Gastroesophageal sphincter (tissue), 4 donors: ENCODE measurements at regions not wholly inside any gene's neighbourhood (a gene's known extent, or its start where the extent isn't known, plus 50 kb on each side); places are given as distances from the start of the nearest gene placed in this dataset.
"Not testable (repeated sequence)": the region's sequence is repeated elsewhere in the genome, so short reads cannot be mapped to it uniquely, and the experiment has no call there.

Experiments used
- ATAC-seq: fragments of 150-250 bp; one replicate; pipeline ENCODE4 v1.9.1; 2016; ENCODE audit warnings: mild to moderate bottlenecking, moderate library complexity
- H3K27ac ChIP-seq, 4 donors: fragments of 200-600 bp; sonication (generic) in 3 of 4; 1 replicate in 3 of 4; 2 replicates in 1 of 4; pipeline ENCODE4 v1.5.1; 2016 to 2019
- H3K27me3 ChIP-seq: fragments of 200-600 bp; sonication (generic); one replicate; pipeline ENCODE4 v1.5.1; 2019
- H3K36me3 ChIP-seq, 2 donors: fragments of 200-600 bp; sonication (generic); one replicate each; pipeline ENCODE4 v1.5.1; 2019; ENCODE audit warnings: control low read depth in 1 of 2
- H3K4me1 ChIP-seq, 3 donors: fragments of 200-600 bp; sonication (generic); 1 replicate in 2 of 3; 2 replicates in 1 of 3; pipeline ENCODE4 v1.5.1; 2016 to 2019; ENCODE audit warnings: control low read depth in 2 of 3
- H3K4me3 ChIP-seq, 2 donors: fragments of 200-600 bp; sonication (generic); one replicate each; pipeline ENCODE4 v1.5.1; 2019; ENCODE audit warnings: mild to moderate bottlenecking in 1 of 2, moderate library complexity in 1 of 2
- H3K9me3 ChIP-seq, 3 donors: fragments of 200-600 bp; sonication (generic); one replicate each; pipeline ENCODE4 v1.5.1; 2017 to 2019; ENCODE audit warnings: control low read depth in 2 of 3
- EP300 ChIP-seq: sonication (generic); formaldehyde crosslinking; IDR thresholded peaks from one replicate; pipeline ENCODE4 v1.6.1; 2017; ENCODE audit warnings: antibody characterized with exemption, mild to moderate bottlenecking
- POLR2A ChIP-seq, 2 donors: fragments of 450-650 bp; IDR thresholded peaks; one replicate each; pipeline ENCODE4 v1.6.1; 2017; ENCODE audit warnings: antibody characterized with exemption in 2 of 2, mild to moderate bottlenecking in 2 of 2, moderate library complexity in 1 of 2
- POLR2AphosphoS5 ChIP-seq: sonication (generic); formaldehyde crosslinking; IDR thresholded peaks from one replicate; pipeline ENCODE4 v1.6.1; 2017; ENCODE audit warnings: antibody characterized with exemption
- WGBS, 2 donors: methylation state at CpG; one replicate each; pipeline ENCODE4 v1.1.5; 2018; ENCODE audit warnings: low coverage in 1 of 2; 5-methylcytosine and 5-hydroxymethylcytosine counted together
- TF ChIP-seq, protein P1 (sequence below), 4 experiments: fragments of 200-600 bp in 2 of 4; fragments of 450-650 bp in 2 of 4; sonication (generic) in 1 of 4; IDR thresholded peaks; one replicate each; pipeline ENCODE4 v1.5.1; 2017 to 2019; ENCODE audit warnings: antibody characterized with exemption in 4 of 4, mild to moderate bottlenecking in 2 of 4, moderate library complexity in 2 of 4

DNA sequence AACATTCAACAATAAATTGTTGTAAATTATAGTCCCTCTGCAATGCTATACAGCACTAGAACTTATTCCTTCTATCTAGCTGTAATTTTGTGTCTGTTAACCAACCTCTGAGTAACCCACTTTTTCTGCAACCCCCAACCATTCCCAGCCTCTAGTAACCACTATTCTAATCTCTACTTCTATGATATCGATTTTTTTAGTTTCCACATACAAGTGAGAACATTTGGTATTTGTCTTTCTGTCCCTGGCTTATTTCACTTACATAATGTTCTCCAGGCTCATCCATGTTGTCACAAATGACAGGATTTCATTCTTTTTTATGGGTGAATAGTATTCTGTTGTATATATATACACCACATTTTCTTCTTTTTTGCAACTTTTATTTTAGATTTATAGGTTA is 147.6 kb downstream of the MAIP1 start:
- Histone ChIP-seq H3K4me3 (no peak overlapping the region), H3K36me3 (no peaks in the 10 kb centered on the region), H3K4me1 (peaks cover 0 to 9% (median 0%) of the 10 kb centered on the region in 3 donors), H3K27ac (no peak overlapping the region), H3K27me3 (no peaks in the 10 kb centered on the region), H3K9me3 (no peaks in the 10 kb centered on the region)
- TF ChIP-seq, protein P1, sequence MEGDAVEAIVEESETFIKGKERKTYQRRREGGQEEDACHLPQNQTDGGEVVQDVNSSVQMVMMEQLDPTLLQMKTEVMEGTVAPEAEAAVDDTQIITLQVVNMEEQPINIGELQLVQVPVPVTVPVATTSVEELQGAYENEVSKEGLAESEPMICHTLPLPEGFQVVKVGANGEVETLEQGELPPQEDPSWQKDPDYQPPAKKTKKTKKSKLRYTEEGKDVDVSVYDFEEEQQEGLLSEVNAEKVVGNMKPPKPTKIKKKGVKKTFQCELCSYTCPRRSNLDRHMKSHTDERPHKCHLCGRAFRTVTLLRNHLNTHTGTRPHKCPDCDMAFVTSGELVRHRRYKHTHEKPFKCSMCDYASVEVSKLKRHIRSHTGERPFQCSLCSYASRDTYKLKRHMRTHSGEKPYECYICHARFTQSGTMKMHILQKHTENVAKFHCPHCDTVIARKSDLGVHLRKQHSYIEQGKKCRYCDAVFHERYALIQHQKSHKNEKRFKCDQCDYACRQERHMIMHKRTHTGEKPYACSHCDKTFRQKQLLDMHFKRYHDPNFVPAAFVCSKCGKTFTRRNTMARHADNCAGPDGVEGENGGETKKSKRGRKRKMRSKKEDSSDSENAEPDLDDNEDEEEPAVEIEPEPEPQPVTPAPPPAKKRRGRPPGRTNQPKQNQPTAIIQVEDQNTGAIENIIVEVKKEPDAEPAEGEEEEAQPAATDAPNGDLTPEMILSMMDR (IDR thresholded peaks at IDR 0.05): no peak
- no peak for TF ChIP-seq EP300
- no peak for ATAC-seq
- WGBS, 2 donors: 40 to 71% methylated on average over 1 of the region's 1 CpG

GRCh38 chr2:200104015-200104414 is 148.6 kb downstream of the MAIP1 start:
- Histone ChIP-seq H3K9me3 (no peaks in the 10 kb centered on the region), H3K36me3 (no peaks in the 10 kb centered on the region), H3K27me3 (no peaks in the 10 kb centered on the region), H3K4me1 (peaks cover 0 to 9% (median 0%) of the 10 kb centered on the region in 3 donors), H3K4me3 (no peak overlapping the region), H3K27ac (no peak overlapping the region)
- ATAC-seq: no peak
- WGBS, 2 donors: 67 to 78% methylated on average over 1 of the region's 1 CpG
- TF ChIP-seq, protein P1 (IDR thresholded peaks at IDR 0.05): no peak
- TF ChIP-seq POLR2AphosphoS5 (no peak), EP300 (no peak), POLR2A (IDR thresholded peaks at IDR 0.05) (no peak)

DNA sequence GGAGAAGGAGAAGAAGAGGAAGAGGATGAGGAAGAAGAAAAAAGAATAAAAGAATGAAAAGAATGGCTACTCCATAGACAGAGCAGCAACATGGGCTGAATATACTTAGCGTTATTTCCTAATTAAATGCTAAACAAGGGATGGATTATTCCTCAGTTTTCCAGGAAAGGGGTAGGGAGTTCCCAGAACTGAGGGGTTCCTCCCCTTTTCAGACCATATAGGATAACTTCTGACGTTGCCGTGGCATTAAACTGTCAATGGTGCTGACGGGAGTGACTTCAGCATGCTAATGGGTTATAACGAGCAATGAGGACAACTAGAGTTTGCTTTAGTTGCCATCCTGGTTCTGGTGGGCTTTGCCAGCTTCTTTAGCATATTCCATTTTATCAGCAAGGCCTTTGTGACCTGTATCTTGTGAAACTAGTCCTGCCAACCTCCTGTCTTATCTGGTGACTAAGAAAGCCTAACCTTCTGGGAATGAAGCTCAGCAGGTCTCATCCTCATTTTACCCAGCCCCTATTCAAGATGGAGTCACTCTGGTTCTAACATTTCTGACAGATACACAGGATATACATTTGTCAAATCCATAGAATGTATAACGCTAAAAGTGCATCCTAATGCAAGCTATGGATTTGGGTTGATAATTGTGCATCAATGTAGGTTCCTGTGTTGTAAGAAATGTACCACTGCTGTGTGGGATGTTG is 152.3 kb downstream of the MAIP1 start:
- H3K4me1 ChIP-seq: no peaks in the 10 kb centered on the region
- TF ChIP-seq, protein P1 (IDR thresholded peaks at IDR 0.05): no peak
- TF ChIP-seq POLR2A (IDR thresholded peaks at IDR 0.05): no peak
- TF ChIP-seq POLR2AphosphoS5: no peak
- no peak for TF ChIP-seq EP300
- H3K27me3 ChIP-seq: no peaks in the 10 kb centered on the region
- H3K36me3 ChIP-seq: no peaks in the 10 kb centered on the region
- no peak overlapping the region for H3K4me3 ChIP-seq
- H3K27ac ChIP-seq: no peak overlapping the region
- WGBS, 2 donors: 83 to 84% methylated on average over 2 to 6 of the region's 6 CpGs
- no peaks in the 10 kb centered on the region for H3K9me3 ChIP-seq
- ATAC-seq: no peak

DNA sequence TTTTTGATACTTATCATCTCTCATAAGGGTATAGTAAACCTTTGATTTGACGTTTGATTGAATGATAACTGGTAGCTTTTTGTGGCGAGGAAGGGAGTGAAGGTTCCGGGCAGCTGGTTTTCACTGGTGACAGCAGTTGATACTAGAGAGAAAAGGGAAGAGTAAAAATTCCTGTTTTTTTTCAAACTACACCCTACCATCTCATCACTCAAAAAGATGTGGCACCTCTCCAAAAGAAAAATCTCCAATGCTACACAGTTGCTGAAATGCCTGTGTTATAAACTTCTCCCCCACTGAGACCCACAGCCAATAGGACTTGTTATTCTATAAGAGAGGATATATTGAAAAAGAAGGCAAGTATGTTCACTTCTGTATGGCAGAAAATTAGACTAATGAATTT is 154.0 kb downstream of the MAIP1 start:
- no peaks in the 10 kb centered on the region for H3K27me3 ChIP-seq
- no peak for ATAC-seq
- WGBS, 2 donors: 69 to 77% methylated on average over 3 of the region's 3 CpGs
- H3K4me1 ChIP-seq: no peaks in the 10 kb centered on the region
- no peaks in the 10 kb centered on the region for H3K36me3 ChIP-seq
- H3K27ac ChIP-seq: no peak overlapping the region
- no peaks in the 10 kb centered on the region for H3K9me3 ChIP-seq
- TF ChIP-seq POLR2AphosphoS5 (no peak), EP300 (no peak), POLR2A (IDR thresholded peaks at IDR 0.05) (no peak)
- TF ChIP-seq, protein P1 (IDR thresholded peaks at IDR 0.05): no peak
- no peak overlapping the region for H3K4me3 ChIP-seq

DNA sequence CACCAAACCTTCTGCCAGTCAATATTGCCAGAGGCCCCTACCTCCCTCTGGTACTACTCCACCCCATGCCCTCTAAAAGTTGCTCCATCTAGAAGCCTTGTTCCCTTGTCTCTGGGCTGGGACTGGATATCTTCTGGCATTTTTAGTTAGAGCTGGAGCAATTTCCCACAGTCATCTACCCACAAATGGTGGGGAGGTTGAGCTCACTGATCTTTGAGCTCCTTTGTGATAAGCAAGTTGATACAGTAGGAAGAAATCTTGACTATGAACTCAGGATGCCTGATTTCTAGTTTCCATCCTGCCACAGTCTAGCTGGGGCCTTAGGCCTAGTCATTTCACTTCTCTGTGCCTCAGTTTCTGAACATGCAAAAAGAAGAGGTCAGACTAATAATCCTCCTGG is 155.0 kb downstream of the MAIP1 start:
- Histone ChIP-seq H3K27ac (no peak overlapping the region), H3K36me3 (no peaks in the 10 kb centered on the region), H3K4me1 (no peaks in the 10 kb centered on the region), H3K9me3 (no peaks in the 10 kb centered on the region), H3K27me3 (no peaks in the 10 kb centered on the region), H3K4me3 (no peak overlapping the region)
- TF ChIP-seq, protein P1 (IDR thresholded peaks at IDR 0.05): no peak
- TF ChIP-seq POLR2A (IDR thresholded peaks at IDR 0.05) (no peak), POLR2AphosphoS5 (no peak), EP300 (no peak)
- ATAC-seq: no peak

DNA sequence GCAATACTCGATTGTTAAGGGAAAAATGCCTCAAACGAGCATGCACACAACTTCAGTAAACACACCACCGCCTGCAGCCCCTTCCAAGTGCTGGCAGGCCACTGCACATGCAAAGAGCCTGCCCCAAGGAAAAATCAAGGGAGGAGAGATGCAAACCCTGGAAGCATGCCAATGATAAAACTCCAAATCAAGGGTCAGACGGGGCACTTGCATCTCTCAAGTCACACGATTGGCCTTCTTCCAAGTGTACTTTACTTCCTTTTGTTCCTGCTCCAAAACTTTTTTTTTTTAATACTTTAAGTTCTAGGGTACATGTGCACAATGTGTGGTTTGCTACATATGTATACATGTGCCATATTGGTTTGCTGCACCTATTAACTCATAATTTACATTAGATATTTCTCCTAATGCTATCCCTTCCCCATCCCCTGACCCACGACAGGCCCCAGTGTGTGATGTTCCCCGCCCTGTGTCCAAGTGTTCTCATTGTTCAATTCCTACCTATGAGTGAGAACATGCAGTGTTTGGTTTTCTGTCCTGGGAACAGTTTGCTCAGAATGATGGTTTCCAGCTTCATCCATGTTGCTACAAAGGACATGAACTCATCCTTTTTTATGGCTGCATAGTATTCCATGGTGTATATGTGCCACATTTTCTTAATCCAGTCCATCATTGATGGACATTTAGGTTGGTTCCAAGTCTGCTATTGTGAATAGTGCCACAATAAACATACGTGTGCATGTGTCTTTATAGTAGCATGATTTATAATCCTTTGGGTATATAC is 157.8 kb downstream of the MAIP1 start:
- ATAC-seq, H3K27me3 ChIP-seq, H3K36me3 ChIP-seq, H3K9me3 ChIP-seq, H3K27ac ChIP-seq, H3K4me1 ChIP-seq, H3K4me3 ChIP-seq: not testable (repeated sequence)
- 66 to 71% methylated on average over 5 to 8 of the region's 8 CpGs for WGBS, 2 donors
